ENCODE measurements at regions not wholly inside any gene's neighbourhood (a gene's known extent, or its start where the extent isn't known, plus 50 kb on each side); places are given as distances from the start of the nearest gene placed in this dataset.

DNA sequence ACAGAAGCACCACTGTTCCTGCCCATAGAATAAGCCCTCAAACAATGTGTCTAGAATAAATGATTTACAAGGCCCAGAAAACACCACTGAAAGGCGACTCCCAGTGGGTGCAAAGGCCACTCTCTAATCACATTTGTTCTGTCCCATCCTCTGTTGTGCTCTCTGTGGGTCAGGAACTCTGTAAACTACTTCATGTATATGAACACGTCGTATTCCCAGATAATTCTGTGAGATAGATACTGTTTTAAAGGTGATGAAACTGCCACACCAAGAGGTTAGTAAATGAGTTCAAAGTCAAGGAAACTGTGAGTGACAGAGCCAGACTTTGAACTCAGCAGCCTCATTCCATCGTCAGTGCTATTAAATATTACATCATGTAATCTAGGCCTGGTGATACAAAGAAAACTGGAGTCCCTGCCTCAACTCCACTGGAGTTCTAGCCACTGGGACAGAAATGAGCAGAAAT is 269.7 kb upstream of the DCC start:
- Histone ChIP-seq H3K4me1 (ENCODE audit: low read length) (no peaks in the 10 kb centered on the region), H3K9ac (ENCODE audit: low read length) (no peak overlapping the region), H3K4me3 (ENCODE audit: low read length) (no peak overlapping the region)

DNA sequence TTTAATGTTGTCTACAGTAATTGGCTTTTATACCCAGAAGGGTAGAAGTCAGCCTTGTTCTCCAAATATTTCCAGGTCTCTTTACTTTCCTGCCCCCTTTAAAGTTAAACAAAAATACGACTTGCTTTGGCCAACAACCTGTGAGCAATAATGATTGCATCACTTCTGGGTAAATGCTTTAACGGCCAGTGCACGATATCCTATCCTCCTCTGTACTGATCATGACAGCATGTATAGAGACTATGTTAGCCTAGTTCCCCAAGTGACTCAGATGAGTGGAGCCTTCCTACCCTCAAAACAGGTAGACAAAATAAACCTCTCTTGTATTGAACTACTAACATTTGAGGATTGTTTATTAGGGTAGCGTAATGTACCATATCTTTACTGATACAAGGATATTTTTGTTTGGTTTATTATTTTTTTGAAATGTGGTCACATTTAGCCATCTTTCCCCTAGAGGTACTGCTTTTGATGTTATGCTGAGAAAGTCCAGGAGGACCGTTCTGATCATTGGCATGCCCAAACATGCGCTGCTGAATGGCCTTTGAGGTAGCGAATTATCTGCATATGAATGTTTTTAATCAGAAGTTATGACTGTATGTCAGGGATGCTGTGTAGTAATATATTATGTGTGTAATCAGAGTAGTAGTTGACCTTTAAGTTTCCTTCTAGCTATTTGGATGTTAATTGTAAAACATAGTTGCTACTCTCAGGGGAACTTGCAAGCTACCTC is 262.6 kb upstream of the DCC start:
- Histone ChIP-seq H3K4me1 (ENCODE audit: low read length) (no peaks in the 10 kb centered on the region), H3K4me3 (ENCODE audit: low read length) (no peak overlapping the region), H4K20me1 (ENCODE audit: insufficient read depth, low read length) (no peaks in the 10 kb centered on the region), H2AFZ (ENCODE audit: low read depth, low read length) (no peak overlapping the region), H3K36me3 (replicated peaks; ENCODE audit: low read depth, low read length) (no peaks in the 10 kb centered on the region), H3K4me2 (ENCODE audit: low read length) (no peak overlapping the region), H3K27me3 (ENCODE audit: low read depth, low read length) (no peaks in the 10 kb centered on the region), H3K27ac (ENCODE audit: low read length) (no peak overlapping the region), H3K9ac (ENCODE audit: low read length) (no peak overlapping the region), H3K79me2 (ENCODE audit: low read length) (no peaks in the 10 kb centered on the region), H3K9me3 (ENCODE audit: insufficient read depth, low read length) (0 out of 2 replicates have a peak, but pooled peaks cover 3% of the 10 kb centered on the region)
- TF ChIP-seq CTCF (IDR thresholded peaks at IDR 0.05; ENCODE audit: low read depth, low read length) = no peak

More for the DNA sequence above, 269.7 kb upstream of the DCC start:
- Histone ChIP-seq H3K79me2 (ENCODE audit: low read length) (no peaks in the 10 kb centered on the region), H3K9me3 (ENCODE audit: insufficient read depth, low read length) (peaks cover 26% of the 10 kb centered on the region; the same call in 1 of the 2 replicates), H4K20me1 (ENCODE audit: insufficient read depth, low read length) (no peaks in the 10 kb centered on the region), H3K27ac (ENCODE audit: low read length) (no peak overlapping the region), H3K27me3 (ENCODE audit: low read depth, low read length) (no peaks in the 10 kb centered on the region), H2AFZ (ENCODE audit: low read depth, low read length) (no peak overlapping the region), H3K4me2 (ENCODE audit: low read length) (no peak overlapping the region), H3K36me3 (replicated peaks; ENCODE audit: low read depth, low read length) (peaks cover 5% of the 10 kb centered on the region)
- no peak for TF ChIP-seq EZH2phosphoT487 (IDR thresholded peaks at IDR 0.05; ENCODE audit: low read depth)
- no peak for TF ChIP-seq CTCF (IDR thresholded peaks at IDR 0.05; ENCODE audit: low read depth, low read length)

DNA sequence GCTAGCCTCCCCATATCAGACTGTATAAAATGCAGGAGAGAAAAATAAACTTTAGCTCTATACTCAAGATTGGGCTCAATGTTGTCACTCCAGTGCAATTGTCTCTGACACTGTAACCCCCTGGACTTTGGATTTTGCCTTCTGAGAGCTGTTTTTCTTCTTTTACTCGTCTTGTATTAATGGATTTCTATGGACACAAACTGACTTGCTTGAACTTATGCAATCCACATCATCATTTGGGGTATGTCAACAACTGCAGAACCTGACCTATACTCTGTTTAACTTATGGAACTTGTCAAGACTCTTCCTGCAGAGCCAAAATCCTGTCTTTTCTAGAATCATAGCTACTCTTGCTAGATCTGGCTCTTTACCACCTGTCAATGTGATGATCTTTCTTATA is 257.8 kb upstream of the DCC start:
- Histone ChIP-seq H3K4me1 (ENCODE audit: low read length) (no peaks in the 10 kb centered on the region), H3K27ac (ENCODE audit: low read length) (no peak overlapping the region), H3K9me3 (ENCODE audit: insufficient read depth, low read length) (0 out of 2 replicates have a peak, but pooled peaks cover 3% of the 10 kb centered on the region), H3K4me3 (ENCODE audit: low read length) (no peak overlapping the region), H3K9ac (ENCODE audit: low read length) (no peak overlapping the region), H3K27me3 (ENCODE audit: low read depth, low read length) (no peaks in the 10 kb centered on the region), H4K20me1 (ENCODE audit: insufficient read depth, low read length) (no peaks in the 10 kb centered on the region), H3K79me2 (ENCODE audit: low read length) (no peaks in the 10 kb centered on the region), H3K36me3 (replicated peaks; ENCODE audit: low read depth, low read length) (no peaks in the 10 kb centered on the region), H2AFZ (ENCODE audit: low read depth, low read length) (no peak overlapping the region), H3K4me2 (ENCODE audit: low read length) (no peak overlapping the region)
- TF ChIP-seq CTCF (IDR thresholded peaks at IDR 0.05; ENCODE audit: low read depth, low read length) (no peak), EZH2phosphoT487 (IDR thresholded peaks at IDR 0.05; ENCODE audit: low read depth) (no peak)

DNA sequence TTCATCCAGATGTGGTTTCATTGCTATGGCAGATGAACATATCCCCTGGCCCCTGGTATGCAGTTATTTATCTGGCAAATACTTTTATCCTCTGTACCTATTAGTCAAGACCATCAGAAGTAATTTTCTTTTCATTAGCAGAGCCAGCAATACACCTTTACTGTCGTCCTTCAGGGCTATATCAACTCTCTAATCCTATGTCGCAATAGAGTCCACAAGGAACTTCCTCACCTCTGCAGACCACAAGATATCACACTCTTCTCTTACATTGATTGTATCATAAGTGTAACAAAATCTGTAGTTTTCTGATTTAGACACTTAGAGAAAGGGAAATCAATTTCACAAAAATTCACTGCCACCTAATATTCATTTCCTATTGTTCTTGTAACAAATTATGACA is 252.9 kb upstream of the DCC start:
- Histone ChIP-seq H3K36me3 (replicated peaks; ENCODE audit: low read depth, low read length) (no peaks in the 10 kb centered on the region), H3K79me2 (ENCODE audit: low read length) (no peaks in the 10 kb centered on the region), H3K4me2 (ENCODE audit: low read length) (no peak overlapping the region), H3K27ac (ENCODE audit: low read length) (no peak overlapping the region), H3K9me3 (ENCODE audit: insufficient read depth, low read length) (0 out of 2 replicates have a peak, but pooled peaks cover 3% of the 10 kb centered on the region), H3K27me3 (ENCODE audit: low read depth, low read length) (no peaks in the 10 kb centered on the region), H4K20me1 (ENCODE audit: insufficient read depth, low read length) (no peaks in the 10 kb centered on the region), H3K9ac (ENCODE audit: low read length) (no peak overlapping the region), H3K4me1 (ENCODE audit: low read length) (no peaks in the 10 kb centered on the region), H3K4me3 (ENCODE audit: low read length) (no peak overlapping the region), H2AFZ (ENCODE audit: low read depth, low read length) (no peak overlapping the region)
- no peak for TF ChIP-seq EZH2phosphoT487 (IDR thresholded peaks at IDR 0.05; ENCODE audit: low read depth)
- no peak for TF ChIP-seq CTCF (IDR thresholded peaks at IDR 0.05; ENCODE audit: low read depth, low read length)
